IMR-90 (cell line): ENCODE measurements at regions not wholly inside any gene's neighbourhood (a gene's known extent, or its start where the extent isn't known, plus 50 kb on each side); places are given as distances from the start of the nearest gene placed in this dataset. TPM values are rescaled to one million over a fixed set of nuclear protein-coding genes. Genes with fewer than 3 reads are reported as not detected.

ENCODE experiments used
- ATAC-seq: fragments of 200-7000 bp; cut with Tn5 transposase; 2 replicates; pipeline ENCODE4 v1.9.1; 2020; ENCODE audit warnings: low read depth, mild to moderate bottlenecking, moderate library complexity
- BruUV-seq: library from RNA; stranded (reverse); fragments of 400-500 nt; replicated peaks from 2 replicates; lab custom pipeline; 2021; lab: Mats Ljungman, UMichigan
- CTCF ChIA-PET: fragments of 300-600 bp; formaldehyde crosslinking; extraction: SDS; loops from one replicate; lab custom pipeline; 2021; ENCODE audit warnings: antibody characterized with exemption; lab: Yijun Ruan, JAX
- POLR2A ChIA-PET: fragments of 300-600 bp; sonication (Branson Sonifier 250); formaldehyde crosslinking; loops from one replicate; lab custom pipeline; 2022; ENCODE audit warnings: antibody characterized with exemption; ENCODE audit not compliant: unreplicated experiment; lab: Charles Lee
- DNase-seq: peaks from one replicate; pipeline ENCODE4 v3.0.0; 2013
- H2AFZ ChIP-seq: replicated peaks from 2 replicates; pipeline ENCODE3; 2013; ENCODE audit warnings: low read length, mild to moderate bottlenecking; ENCODE audit not compliant: poor library complexity
- H2AK5ac ChIP-seq: 2 replicates; pipeline ENCODE4 v1.6.1; 2013; ENCODE audit warnings: low read depth, low read length, inconsistent platforms
- H2AK9ac ChIP-seq: replicated peaks from 2 replicates; pipeline ENCODE3; 2013; ENCODE audit warnings: mild to moderate bottlenecking, low read depth, low read length, moderate library complexity; ENCODE audit not compliant: poor library complexity
- H2BK120ac ChIP-seq: 2 replicates; pipeline ENCODE4 v1.6.1; 2013; ENCODE audit warnings: low read depth, low read length, inconsistent platforms
- H2BK15ac ChIP-seq: 3 replicates; pipeline ENCODE4 v1.6.1; 2013; ENCODE audit warnings: low read depth, low read length, inconsistent platforms
- H2BK20ac ChIP-seq: 2 replicates; pipeline ENCODE4 v1.6.1; 2013; ENCODE audit warnings: low read depth, mild to moderate bottlenecking, inconsistent platforms, low read length, moderate library complexity
- H2BK5ac ChIP-seq: 2 replicates; pipeline ENCODE4 v1.6.1; 2013; ENCODE audit warnings: mild to moderate bottlenecking, low read depth, low read length, inconsistent platforms; ENCODE audit not compliant: poor library complexity, severe bottlenecking
- H3K14ac ChIP-seq: replicated peaks from 2 replicates; pipeline ENCODE4 v1.6.1; 2013; ENCODE audit warnings: low read depth, low read length, inconsistent platforms
- H3K18ac ChIP-seq: 2 replicates; pipeline ENCODE4 v1.6.1; 2013; ENCODE audit warnings: low read depth, low read length, control low read depth
- H3K23ac ChIP-seq: 2 replicates; pipeline ENCODE4 v1.6.1; 2013; ENCODE audit warnings: low read depth, low read length, inconsistent platforms
- H3K27ac ChIP-seq: 2 replicates; pipeline ENCODE4 v1.5.1; 2013; ENCODE audit warnings: mild to moderate bottlenecking, control low read depth, low read length; ENCODE audit not compliant: insufficient read depth
- H3K27me3 ChIP-seq: 2 replicates; pipeline ENCODE4 v1.6.1; 2013; ENCODE audit warnings: low read length; ENCODE audit not compliant: control insufficient read depth, insufficient read depth
- H3K36me3 ChIP-seq: 2 replicates; pipeline ENCODE4 v1.6.1; 2013; ENCODE audit warnings: low read length, mixed read lengths; ENCODE audit not compliant: control insufficient read depth, insufficient read depth
- H3K4ac ChIP-seq: 2 replicates; pipeline ENCODE4 v1.6.1; 2013; ENCODE audit warnings: low read depth, low read length, inconsistent platforms
- H3K4me1 ChIP-seq: 2 replicates; pipeline ENCODE4 v1.6.1; 2013; ENCODE audit warnings: low read length, mixed read lengths; ENCODE audit not compliant: control insufficient read depth, insufficient read depth
- H3K4me2 ChIP-seq: 2 replicates; pipeline ENCODE4 v1.6.1; 2013; ENCODE audit warnings: low read depth, mild to moderate bottlenecking, control low read depth, low read length, moderate library complexity
- H3K4me3 ChIP-seq: 2 replicates; pipeline ENCODE4 v1.5.1; 2013; ENCODE audit warnings: low read depth, mild to moderate bottlenecking, control low read depth, low read length, moderate library complexity; ENCODE audit not compliant: insufficient read depth
- H3K56ac ChIP-seq: 2 replicates; pipeline ENCODE4 v1.6.1; 2013; ENCODE audit warnings: low read length, inconsistent platforms; ENCODE audit not compliant: insufficient read depth; ENCODE audit errors: extremely low read depth
- H3K79me1 ChIP-seq, 2 experiments: 2 replicates each; pipeline ENCODE4 v1.6.1; 2013; ENCODE audit warnings: low read length in 2 of 2, inconsistent platforms in 1 of 2, low read depth in 1 of 2
- H3K9ac ChIP-seq: 2 replicates; pipeline ENCODE4 v1.6.1; 2013; ENCODE audit warnings: low read depth, low read length, control low read depth
- H3K9me1 ChIP-seq: 2 replicates; pipeline ENCODE4 v1.6.1; 2013; ENCODE audit warnings: low read length, inconsistent platforms; ENCODE audit not compliant: insufficient read depth
- H3K9me3 ChIP-seq: 2 replicates; pipeline ENCODE4 v1.6.1; 2013; ENCODE audit warnings: low read length; ENCODE audit not compliant: control insufficient read depth, insufficient read depth
- H4K20me1 ChIP-seq: 2 replicates; pipeline ENCODE4 v1.6.1; 2013; ENCODE audit warnings: low read length, inconsistent platforms; ENCODE audit not compliant: insufficient read depth
- H4K5ac ChIP-seq: 2 replicates; pipeline ENCODE4 v1.6.1; 2013; ENCODE audit warnings: mild to moderate bottlenecking, low read depth, low read length, control low read depth
- H4K8ac ChIP-seq, 2 experiments: 2 replicates each; pipeline ENCODE4 v1.6.1; 2013; ENCODE audit warnings: low read depth in 2 of 2, low read length in 2 of 2, control low read depth in 1 of 2, inconsistent platforms in 1 of 2
- H4K91ac ChIP-seq: 2 replicates; pipeline ENCODE4 v1.6.1; 2013; ENCODE audit warnings: low read depth, low read length, inconsistent platforms; ENCODE audit not compliant: insufficient read depth
- CEBPB ChIP-seq: IDR thresholded peaks from 2 replicates; pipeline ENCODE4 v1.6.1; 2012; ENCODE audit warnings: low read depth, low read length, improper control_type of control experiment
- CHD1 ChIP-seq: IDR thresholded peaks from 2 replicates; pipeline ENCODE4 v1.6.1; 2012; ENCODE audit warnings: low read depth, low read length, improper control_type of control experiment
- WGBS, 2 experiments: methylation state at CpG; one replicate each; pipeline versions ENCODE4 v1.1.5 to v1.1.7; 2013; ENCODE audit warnings: missing lambda C conversion rate in 2 of 2; ENCODE audit not compliant: insufficient read length in 1 of 2; ENCODE audit errors: extremely low coverage in 2 of 2; 5-methylcytosine and 5-hydroxymethylcytosine counted together
- dilution Hi-C: fragments of 300-500 bp; cut with HindIII; formaldehyde crosslinking; loops from one replicate; pipeline ENCODE4 v1.14.3; 2018; ENCODE audit warnings: low sequenced_read_pairs; ENCODE audit not compliant: unreplicated experiment
- in situ Hi-C: fragments of 300-500 bp; cut with MboI; formaldehyde crosslinking; loops from 3 replicates; pipeline ENCODE4 v1.14.3; 2019; ENCODE audit warnings: low sequenced_read_pairs, inconsistent platforms, mixed read lengths
- intact Hi-C: fragments of 100-400 bp; cut with micrococcal nuclease; formaldehyde crosslinking; loops from 2 replicates; pipeline ENCODE4 v1.10.0; 2022
- microRNA-seq, 2 experiments: library from miRNA; stranded (forward) in 1 of 2; unstranded in 1 of 2; fragments of 10-50 nt in 1 of 2; fragments of <30 nt in 1 of 2; gene quantifications in 1 of 2; microRNA quantifications in 1 of 2; one replicate each; pipeline versions ENCODE3 to v1.1.0; 2013 to 2020; ENCODE audit not compliant: insufficient read depth in 1 of 2, insufficient read length in 1 of 2, unreplicated experiment in 1 of 2
- small RNA-seq, 5 experiments: library from RNA; depleted of rRNA; stranded (forward); fragments of <200 nt; gene quantifications; one replicate each; pipeline ENCODE3, GENCODE V24; 2012

DNA sequence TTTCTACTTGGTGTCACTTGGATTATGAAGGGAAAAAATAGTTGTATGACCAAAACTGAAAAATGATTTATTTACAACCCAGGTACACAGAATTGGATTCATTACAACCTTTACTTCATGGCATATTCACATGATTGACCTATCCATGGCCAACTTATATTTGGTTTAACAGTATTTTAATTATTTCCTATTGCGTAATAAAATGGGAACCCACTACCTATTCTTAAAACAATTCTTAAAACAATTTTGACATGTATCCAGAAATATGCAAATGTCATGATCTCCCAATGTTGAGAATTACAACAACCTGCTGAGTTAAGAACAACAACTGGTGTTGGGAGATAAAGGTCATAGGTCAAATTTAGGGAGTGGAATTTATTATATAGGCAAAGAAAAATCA, 54.8 kb upstream of the DDX53 start:
- Histone ChIP-seq H4K5ac (no peak overlapping the region), H4K20me1 (no peaks in the 10 kb centered on the region), H3K9ac (no peak overlapping the region), H2BK120ac (no peak overlapping the region), H3K56ac (no peak overlapping the region), H3K27ac (no peak overlapping the region), H2AK9ac (no peak overlapping the region), H3K36me3 (no peaks in the 10 kb centered on the region), H3K4me1 (no peaks in the 10 kb centered on the region), H2BK20ac (no peak overlapping the region), H2AFZ (no peak overlapping the region), H3K18ac (no peak overlapping the region), H3K9me3 (no peaks in the 10 kb centered on the region), H3K9me1 (no peaks in the 10 kb centered on the region), H3K4me2 (no peak overlapping the region), H3K4ac (no peak overlapping the region), H3K23ac (no peak overlapping the region), H3K14ac (no peak overlapping the region), H3K27me3 (no peaks in the 10 kb centered on the region), H3K4me3 (no peak overlapping the region), H4K8ac (no peak overlapping the region), H3K79me1 (no peaks in the 10 kb centered on the region), H2AK5ac (no peak overlapping the region), H4K91ac (no peak overlapping the region), H2BK5ac (no peak overlapping the region), H2BK15ac (no peak overlapping the region)
- no TSS peak for BruUV-seq
- dilution Hi-C loops, result no loop called here
- no CpG with 5 or more reads among the region's 1 CpG for WGBS, 2 experiments
- no peak for TF ChIP-seq CHD1
- TF ChIP-seq CEBPB, result peak; percentile 85
- ChIA-PET CTCF (no interaction called here), POLR2A (no interaction called here)
- ATAC-seq, result no peak
- intact Hi-C loops, result no loop called here
- in situ Hi-C loops, result no loop called here
- DNase-seq, result no peak

Small RNA genes in the stretch of these regions (microRNA-seq; reads per million reads assigned to microRNA genes)
- gene RNU6-266P (ENCODE audit: insufficient read depth, insufficient read length), result not detected

Small RNA genes in the stretch of these regions (small RNA-seq; reads per million reads assigned to genes)
- gene RNU6-266P, result 0 to 0.60 (median 0) reads per million in 5 experiments
